Esophagus mucosa (tissue), 1 donor: ENCODE measurements at regions not wholly inside any gene's neighbourhood (a gene's known extent, or its start where the extent isn't known, plus 50 kb on each side); places are given as distances from the start of the nearest gene placed in this dataset.
"Not testable (repeated sequence)": the region's sequence is repeated elsewhere in the genome, so short reads cannot be mapped to it uniquely, and the experiment has no call there.

ENCODE experiments used
- ATAC-seq: fragments of 200-7000 bp; cut with Tn5 transposase; one replicate; pipeline ENCODE4 v1.9.1; 2020
- donor health status: DM: yes; HTN: yes; CAD: no.

DNA sequence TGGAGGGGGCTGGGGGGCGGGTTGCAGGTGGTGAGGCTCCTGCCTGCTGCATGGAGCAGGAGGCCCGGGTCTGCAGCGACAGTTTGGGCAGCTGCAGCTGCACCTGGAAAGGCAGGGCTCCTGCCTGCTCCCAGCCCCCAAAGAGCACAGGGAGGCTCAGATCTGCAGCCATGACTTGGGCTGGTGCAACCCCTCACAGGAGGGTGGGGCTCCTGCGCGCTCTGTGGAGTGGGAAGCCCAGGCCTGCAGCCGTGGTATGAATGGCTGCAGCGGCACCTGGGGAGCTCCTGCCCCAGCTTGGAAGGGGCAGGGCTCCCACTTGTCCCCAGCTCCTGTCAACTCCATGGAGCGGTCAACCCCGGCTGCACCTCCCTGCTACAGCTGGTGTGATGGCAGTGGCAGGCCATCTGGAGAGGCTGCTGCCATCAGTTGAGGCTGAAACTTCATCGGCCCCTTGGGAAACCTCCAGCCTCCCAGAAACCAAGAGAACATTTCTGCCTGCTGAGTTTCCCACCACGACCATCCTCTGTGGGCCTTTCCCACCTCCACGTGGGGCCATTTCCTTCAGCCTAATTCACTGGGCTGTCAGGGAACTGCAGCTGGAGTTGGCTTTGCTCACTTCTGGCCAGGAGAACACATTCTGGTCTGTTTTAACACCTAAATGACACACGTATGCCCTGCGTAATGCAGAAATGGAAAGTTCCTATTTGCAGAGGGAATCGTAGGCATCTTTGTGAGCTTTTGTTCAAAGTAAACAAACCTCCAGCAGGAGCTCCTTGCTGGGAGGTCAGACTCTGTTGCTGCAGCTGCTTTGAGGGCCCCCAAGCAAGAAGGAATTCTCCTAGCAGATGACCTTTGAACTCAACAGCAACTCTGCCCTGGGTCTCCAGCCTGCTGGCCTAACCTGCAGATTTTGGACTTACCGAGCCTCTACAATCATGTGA, 429.0 kb downstream of the PREX1 start:
- no peak for ATAC-seq

GRCh38 chr20:48396981-48397861, 430.6 kb downstream of the PREX1 start:
- not testable (repeated sequence) for ATAC-seq

- ATAC-seq, result no peak
These were observed 431.8 kb downstream of the PREX1 start for GRCh38 chr20:48395816-48396546.

GRCh38 chr20:48394415-48395081, 433.3 kb downstream of the PREX1 start:
- ATAC-seq, result no peak

DNA sequence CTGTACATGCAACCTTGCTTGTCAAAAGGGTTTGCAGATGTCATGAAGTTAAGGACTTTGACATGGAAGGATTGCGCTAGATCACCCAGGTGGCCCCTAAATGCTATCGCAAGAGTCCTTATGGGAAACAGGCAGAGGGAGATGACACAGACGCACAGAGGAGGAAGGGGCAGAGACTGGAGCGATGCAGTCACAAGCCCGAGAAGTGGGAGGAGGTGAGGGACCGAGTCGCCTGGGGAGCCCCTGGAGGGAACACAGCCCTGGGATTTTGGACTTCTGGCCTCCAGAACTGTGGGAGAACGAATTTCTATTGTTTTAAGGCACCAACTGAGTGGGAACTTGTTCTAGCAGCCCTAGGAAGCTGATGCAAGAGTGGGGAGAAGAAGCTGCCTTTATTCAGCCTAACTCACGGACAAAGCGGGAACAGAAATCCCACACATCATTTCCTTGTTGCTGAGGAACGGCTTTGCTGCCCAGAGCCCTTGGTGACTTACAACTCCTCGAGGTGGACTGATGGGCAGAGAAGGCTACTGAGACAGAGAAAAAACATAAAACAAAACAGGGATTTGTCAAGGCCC, 434.0 kb downstream of the PREX1 start:
- ATAC-seq, result no peak

- ATAC-seq, result no peak
These were observed 434.5 kb downstream of the PREX1 start for GRCh38 chr20:48393311-48393685.

DNA sequence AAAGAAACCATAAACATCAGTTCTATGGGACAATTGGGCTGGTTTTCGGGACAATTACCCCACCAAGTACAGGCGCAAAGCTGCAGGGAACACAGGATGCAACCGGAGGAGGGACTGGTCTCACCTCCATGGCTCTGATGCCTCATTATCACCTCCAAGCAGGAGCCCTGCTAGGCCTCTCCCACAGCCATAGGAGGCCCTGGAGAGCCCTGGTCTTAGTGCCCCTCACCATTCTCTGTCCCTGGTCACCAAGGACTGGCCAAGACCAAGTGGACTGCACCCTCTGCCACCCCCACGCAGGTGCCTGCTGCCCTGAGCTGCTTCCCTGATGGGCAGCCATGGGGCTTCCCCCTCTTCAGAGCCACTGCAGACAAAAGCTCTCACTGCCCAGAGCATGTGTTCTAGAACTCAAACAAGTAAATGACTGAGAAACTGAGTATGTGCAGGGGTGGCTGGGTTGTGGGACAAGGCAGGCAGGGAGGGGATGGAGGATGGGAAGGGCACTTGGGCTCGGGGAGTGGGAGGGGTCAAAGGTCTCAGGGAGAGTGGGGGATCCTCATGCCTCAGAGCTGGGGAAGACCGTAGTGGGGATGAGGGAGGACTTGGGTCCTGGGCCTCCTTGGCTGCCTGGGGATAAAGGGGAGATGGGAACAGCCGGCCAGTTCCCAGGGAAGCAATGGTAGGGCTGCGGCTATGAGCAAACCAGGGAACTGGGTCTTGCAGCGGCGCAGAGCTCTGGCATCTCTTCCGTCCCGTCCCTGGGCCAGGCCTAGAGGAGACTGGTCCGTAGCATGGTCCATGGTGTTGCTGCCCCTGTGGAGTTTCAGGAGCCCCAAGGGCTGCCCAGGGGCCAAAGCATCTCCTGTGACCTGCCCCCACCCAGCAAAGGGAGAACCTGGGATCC, 435.1 kb downstream of the PREX1 start:
- no peak for ATAC-seq

GRCh38 chr20:48390981-48391380, 436.8 kb downstream of the PREX1 start:
- no peak for ATAC-seq

DNA sequence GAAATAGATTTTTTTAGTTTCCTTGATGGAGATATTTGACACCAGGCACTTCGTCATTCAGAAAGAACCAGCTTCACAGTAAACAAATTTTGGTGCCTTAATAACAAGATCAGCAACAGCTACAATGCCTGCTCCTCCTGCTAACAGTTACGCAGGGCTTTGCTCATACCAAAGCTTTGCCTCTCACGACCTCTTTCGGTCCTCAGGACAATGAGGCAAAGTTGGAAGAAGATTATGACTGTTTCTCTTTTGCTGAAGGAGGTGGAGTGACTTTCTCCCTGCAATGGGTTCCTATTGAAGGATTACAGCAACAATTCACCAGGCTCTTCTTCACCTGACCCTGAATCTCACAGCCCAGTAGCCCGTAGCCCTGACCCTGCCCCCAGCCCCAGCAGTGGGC, 440.1 kb downstream of the PREX1 start:
- ATAC-seq, result no peak

GRCh38 chr20:48385527-48385926, 442.3 kb downstream of the PREX1 start:
- no peak for ATAC-seq

DNA sequence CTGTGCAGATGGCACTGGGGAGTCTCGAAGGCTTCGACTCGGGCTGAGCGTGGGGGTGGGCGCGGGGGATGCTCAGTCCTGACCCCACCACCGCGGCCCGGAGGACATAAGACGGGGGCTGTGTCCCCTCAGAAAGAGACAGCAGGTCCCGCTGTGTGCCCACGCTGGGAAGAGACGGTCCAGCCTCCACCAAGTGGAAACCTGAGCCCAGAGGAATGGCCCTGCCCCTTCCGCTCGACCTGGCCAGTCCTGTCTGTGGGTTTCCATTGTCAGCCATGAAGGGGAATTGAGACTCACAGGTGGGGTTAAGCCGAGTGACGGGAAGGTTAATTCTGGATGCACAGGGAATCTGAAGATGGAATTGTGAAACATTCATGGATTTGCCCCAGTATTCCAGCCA, 442.7 kb downstream of the PREX1 start:
- no peak for ATAC-seq

DNA sequence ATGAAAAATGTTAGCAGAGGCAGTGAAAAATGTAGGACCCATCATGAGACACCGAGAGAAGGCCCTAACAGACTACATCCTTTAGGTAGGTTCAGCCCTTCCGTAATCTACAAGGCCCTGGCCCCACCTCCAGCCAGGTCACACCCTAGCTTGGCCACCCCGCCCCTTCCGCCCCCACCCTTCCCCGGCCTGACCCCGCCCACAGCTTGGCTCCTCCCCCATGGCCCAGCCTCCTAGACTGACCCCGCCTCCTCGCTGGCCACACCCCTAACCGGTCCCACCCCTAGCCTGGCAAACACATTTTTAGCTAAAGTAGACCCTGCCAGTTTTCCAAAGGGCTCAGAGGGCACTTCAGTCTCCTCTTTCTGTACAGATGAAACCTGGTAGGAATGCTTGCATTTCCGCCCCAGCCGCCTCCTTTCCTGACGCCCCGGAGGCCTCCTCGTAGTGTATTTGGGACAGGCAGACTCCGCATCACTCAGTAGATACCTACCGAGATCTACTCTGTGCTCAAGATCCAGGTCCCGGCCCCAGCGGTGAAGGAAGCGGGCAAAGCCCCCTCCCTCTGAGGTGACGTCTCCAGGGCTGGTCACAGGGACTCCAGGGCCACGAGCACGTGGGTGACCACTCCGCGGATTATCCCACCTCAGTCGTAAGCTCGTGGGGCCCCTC, 443.5 kb downstream of the PREX1 start:
- ATAC-seq, result no peak

- ATAC-seq, result no peak
These were observed 444.5 kb downstream of the PREX1 start for GRCh38 chr20:48383252-48383651.

- no peak for ATAC-seq
These were observed 445.5 kb downstream of the PREX1 start for GRCh38 chr20:48382304-48382703.

GRCh38 chr20:48381353-48382120, 446.3 kb downstream of the PREX1 start:
- no peak for ATAC-seq

DNA sequence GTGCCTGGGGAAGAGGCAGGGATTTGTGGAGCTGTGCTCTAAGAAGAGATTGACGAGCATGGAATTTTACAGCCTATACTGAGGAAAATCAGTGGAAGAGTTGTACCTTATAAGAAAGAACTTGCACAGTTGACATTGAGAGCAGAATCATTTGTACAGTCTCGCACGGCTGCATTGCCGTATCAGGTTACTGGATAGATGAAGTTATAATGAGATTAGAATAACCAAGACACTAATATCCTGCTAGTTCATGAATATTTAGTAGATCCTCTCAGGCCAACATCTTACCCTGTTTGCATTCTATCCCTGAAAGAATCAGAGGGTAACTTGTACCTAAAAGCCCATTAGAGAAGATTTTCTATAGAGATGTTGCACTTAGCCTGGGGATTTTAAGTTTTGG, 447.1 kb downstream of the PREX1 start:
- no peak for ATAC-seq

DNA sequence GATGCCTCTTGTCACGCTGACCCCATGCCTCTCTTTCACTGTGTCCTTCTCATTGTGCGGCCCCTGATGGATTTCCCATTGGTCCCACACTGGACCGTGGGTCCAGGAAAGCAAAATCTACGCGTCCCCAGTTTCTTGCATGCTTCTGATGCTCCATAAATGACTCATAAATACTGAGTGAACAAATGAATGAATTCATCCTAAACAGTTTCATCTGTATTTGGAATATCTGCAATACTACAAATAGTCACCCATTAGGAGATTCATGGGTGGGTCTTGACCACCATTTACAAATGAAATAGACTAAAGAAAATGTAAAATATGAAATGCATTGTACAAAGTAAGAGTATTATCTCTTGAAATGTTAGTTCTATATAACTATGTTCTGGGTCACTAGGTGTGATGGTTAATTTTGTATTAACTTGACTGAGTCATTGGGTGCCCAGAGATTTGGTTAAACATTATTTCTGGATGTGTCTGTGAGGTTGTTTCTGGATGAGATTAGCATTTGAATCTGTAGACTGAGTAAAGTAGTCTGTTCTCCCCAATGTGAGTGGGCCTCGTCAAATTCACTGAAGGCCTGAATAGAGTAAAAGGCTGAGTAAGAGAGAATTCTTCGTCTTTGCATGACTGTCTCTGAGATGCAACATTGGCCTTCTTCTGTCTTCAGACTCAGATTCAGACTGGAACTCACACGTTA, 448.7 kb downstream of the PREX1 start:
- ATAC-seq, result no peak

- no peak for ATAC-seq
These were observed 449.9 kb downstream of the PREX1 start for GRCh38 chr20:48377940-48378339.

GRCh38 chr20:48375804-48376203, 452.0 kb downstream of the PREX1 start:
- no peak for ATAC-seq
